Testis (tissue), 2 donors: ENCODE measurements at regions not wholly inside any gene's neighbourhood (a gene's known extent, or its start where the extent isn't known, plus 50 kb on each side); places are given as distances from the start of the nearest gene placed in this dataset.
"Not testable (repeated sequence)": the region's sequence is repeated elsewhere in the genome, so short reads cannot be mapped to it uniquely, and the experiment has no call there.

Experiments used
- DNase-seq: peaks from one replicate; pipeline ENCODE4 v3.0.0-alpha.2; 2019
- H3K27ac ChIP-seq, 2 donors: fragments of 200-600 bp; sonication (generic); one replicate each; pipeline ENCODE4 v1.5.1; 2019
- H3K27me3 ChIP-seq: fragments of 200-600 bp; sonication (generic); one replicate; pipeline ENCODE4 v1.5.1; 2019
- H3K36me3 ChIP-seq: fragments of 200-600 bp; sonication (generic); one replicate; pipeline ENCODE4 v1.5.1; 2017; ENCODE audit warnings: low read depth; ENCODE audit errors: missing control alignments
- H3K4me1 ChIP-seq: fragments of 200-600 bp; sonication (generic); one replicate; pipeline ENCODE4 v1.5.1; 2019
- H3K4me3 ChIP-seq, 2 donors: fragments of 200-600 bp; sonication (generic); one replicate each; pipeline ENCODE4 v1.5.1; 2017 to 2019
- H3K9me3 ChIP-seq: fragments of 200-600 bp; sonication (generic); one replicate; pipeline ENCODE4 v1.5.1; 2017
- CTCF ChIP-seq, 3 experiments: fragments of 450-650 bp in 2 of 3; fragments of 200-600 bp in 1 of 3; sonication (generic) in 1 of 3; IDR thresholded peaks; one replicate each; pipeline ENCODE4 v1.5.1; 2016 to 2019; ENCODE audit warnings: antibody characterized with exemption in 3 of 3, mild to moderate bottlenecking in 2 of 3, moderate library complexity in 1 of 3
- POLR2A ChIP-seq: fragments of 450-650 bp; IDR thresholded peaks from one replicate; pipeline ENCODE4 v1.6.1; 2017; ENCODE audit warnings: antibody characterized with exemption, mild to moderate bottlenecking, moderate library complexity
- WGBS, 2 donors: methylation state at CpG; one replicate each; pipeline ENCODE4 v1.1.5; 2018; 5-methylcytosine and 5-hydroxymethylcytosine counted together
- intact Hi-C: fragments of 100-400 bp; cut with DNase I; formaldehyde crosslinking; loops from one replicate; pipeline ENCODE4 v1.15.1; 2023; ENCODE audit warnings: low total_unique reads

- no peak for TF ChIP-seq POLR2A
- TF ChIP-seq CTCF (IDR thresholded peaks at IDR 0.05): no peak
- H3K27me3 ChIP-seq: no peaks in the 10 kb centered on the region
- no peak overlapping the region for H3K27ac ChIP-seq
- H3K4me3 ChIP-seq: no peak overlapping the region
- DNase-seq: no peak
- 38 to 48% methylated on average over 6 of the region's 6 CpGs for WGBS, 2 donors
- intact Hi-C loops: no loop called here
- no peaks in the 10 kb centered on the region for H3K36me3 ChIP-seq
- H3K9me3 ChIP-seq: no peaks in the 10 kb centered on the region
- no peaks in the 10 kb centered on the region for H3K4me1 ChIP-seq
These were observed 88.2 kb upstream of the GRIK1 start for GRCh38 chr21:30027986-30028385.

DNA sequence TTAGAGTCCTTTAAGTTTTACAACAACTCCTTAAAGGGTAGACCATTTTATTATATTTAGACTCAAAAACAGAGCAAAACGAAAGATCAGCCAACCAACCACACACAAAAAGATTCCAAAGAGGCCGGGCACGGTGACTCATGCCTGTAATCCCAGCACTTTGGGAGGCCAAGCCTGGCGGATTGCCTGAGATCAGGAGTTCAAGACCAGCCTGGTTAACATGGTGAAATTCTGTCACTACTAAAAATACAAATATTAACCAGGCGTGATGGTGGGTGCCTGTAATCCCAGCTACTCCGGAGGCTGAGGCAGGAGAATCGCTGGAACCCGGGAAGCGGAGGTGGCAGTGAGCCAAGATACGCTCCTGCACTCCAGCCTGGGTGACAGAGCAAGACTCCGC, 83.3 kb upstream of the GRIK1 start:
- H3K9me3 ChIP-seq, intact Hi-C loops, H3K4me3 ChIP-seq, DNase-seq, H3K27ac ChIP-seq, H3K4me1 ChIP-seq, H3K36me3 ChIP-seq, H3K27me3 ChIP-seq: not testable (repeated sequence)
- WGBS, 2 donors: 80 to 87% methylated on average over 11 of the region's 11 CpGs

DNA sequence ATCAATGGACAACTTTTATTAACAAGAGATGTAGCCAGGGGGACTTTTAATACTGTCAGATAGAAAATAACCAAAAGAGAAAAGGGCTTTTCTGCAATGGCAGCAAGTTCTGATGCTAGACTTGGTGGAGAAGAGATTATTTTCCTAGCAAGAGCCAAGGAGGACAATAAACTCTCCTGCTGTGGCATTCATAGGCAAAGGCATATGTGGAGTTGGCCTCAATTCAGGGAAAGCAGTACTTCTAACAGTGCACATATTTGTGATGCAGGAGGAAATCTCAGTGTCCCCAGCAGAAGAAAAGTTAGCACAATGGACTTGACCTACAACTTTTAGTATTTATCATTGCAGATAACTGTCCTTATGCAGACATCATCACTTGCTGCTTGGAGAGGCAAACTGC, 75.1 kb upstream of the GRIK1 start:
- Histone ChIP-seq H3K9me3 (no peaks in the 10 kb centered on the region), H3K27me3 (no peaks in the 10 kb centered on the region), H3K4me1 (no peaks in the 10 kb centered on the region)

DNA sequence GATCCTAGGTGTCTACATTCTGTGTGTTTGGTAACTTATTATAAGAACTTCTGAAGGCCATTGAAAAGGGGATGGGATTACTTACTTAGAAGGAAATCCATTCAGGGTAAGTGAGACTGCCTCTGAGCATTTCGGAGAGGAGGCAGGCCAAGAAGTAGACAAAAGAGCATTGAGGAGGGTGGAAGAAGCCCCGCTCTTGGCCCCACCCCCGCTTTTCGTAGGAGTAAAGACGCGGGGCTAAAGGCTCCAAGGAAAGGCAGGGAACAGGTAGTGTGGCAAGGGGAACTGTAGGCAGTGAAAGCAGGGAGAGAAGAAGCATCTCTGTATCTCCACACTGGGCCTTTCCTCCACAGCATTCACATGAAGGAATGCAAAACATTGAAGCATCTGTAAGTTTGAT, 51.8 kb upstream of the GRIK1 start:
- no peaks in the 10 kb centered on the region for H3K9me3 ChIP-seq
- H3K4me3 ChIP-seq: no peak overlapping the region
- 41 to 52% methylated on average over 6 of the region's 6 CpGs for WGBS, 2 donors
- H3K27me3 ChIP-seq: no peaks in the 10 kb centered on the region
- intact Hi-C loops: no loop called here
- H3K4me1 ChIP-seq: no peaks in the 10 kb centered on the region
- DNase-seq: no peak
- no peaks in the 10 kb centered on the region for H3K36me3 ChIP-seq
- no peak overlapping the region for H3K27ac ChIP-seq
- TF ChIP-seq POLR2A (no peak), CTCF (IDR thresholded peaks at IDR 0.05) (no peak)

More for the DNA sequence above, 75.1 kb upstream of the GRIK1 start:
- intact Hi-C loops: no loop called here
- no peak for DNase-seq
- Histone ChIP-seq H3K4me3 (no peak overlapping the region), H3K27ac (no peak overlapping the region), H3K36me3 (no peaks in the 10 kb centered on the region)
- TF ChIP-seq POLR2A: no peak
- no peak for TF ChIP-seq CTCF (IDR thresholded peaks at IDR 0.05)

DNA sequence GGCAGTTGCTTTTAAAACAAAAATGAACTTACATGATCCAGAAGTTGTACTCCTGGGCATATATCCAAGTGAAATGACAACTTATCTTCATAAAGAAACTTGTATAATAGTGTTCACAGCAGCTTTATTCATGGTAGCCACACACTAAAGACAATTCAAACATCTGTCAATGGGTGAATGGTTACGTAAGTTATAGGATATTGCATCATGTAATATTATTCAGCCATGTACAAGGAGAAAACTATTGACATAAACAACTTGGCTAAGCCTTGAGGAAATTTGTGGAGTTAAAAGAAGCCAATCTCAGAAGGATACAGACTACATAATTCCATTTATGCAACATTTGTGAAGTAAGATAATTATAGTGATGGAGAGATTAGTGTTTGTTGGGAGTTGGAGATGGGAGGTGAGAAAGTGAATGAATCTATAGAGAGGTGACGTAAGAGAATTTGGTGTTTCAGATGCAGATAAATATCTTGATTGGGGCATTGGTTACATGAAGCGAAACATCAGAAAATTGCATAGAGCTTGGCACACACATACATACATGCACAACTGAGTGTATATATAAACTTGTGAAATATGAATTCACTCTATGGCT, 49.9 kb upstream of the GRIK1 start:
- H3K4me1 ChIP-seq: no peaks in the 10 kb centered on the region
- no peaks in the 10 kb centered on the region for H3K27me3 ChIP-seq
- 89 to 90% methylated on average over 3 of the region's 3 CpGs for WGBS, 2 donors
- no peaks in the 10 kb centered on the region for H3K36me3 ChIP-seq
- H3K9me3 ChIP-seq: no peaks in the 10 kb centered on the region
- DNase-seq: no peak
- intact Hi-C loops: no loop called here
- no peak overlapping the region for H3K27ac ChIP-seq
- TF ChIP-seq CTCF (IDR thresholded peaks at IDR 0.05) (no peak), POLR2A (no peak)
- H3K4me3 ChIP-seq: no peak overlapping the region
